HUES6 (cell line): ENCODE measurements at regions not wholly inside any gene's neighbourhood (a gene's known extent, or its start where the extent isn't known, plus 50 kb on each side); places are given as distances from the start of the nearest gene placed in this dataset.

Experiments used
- H3K27ac ChIP-seq: 2 replicates; pipeline ENCODE4 v1.7.0; 2013; ENCODE audit warnings: low read depth, mild to moderate bottlenecking, low read length, inconsistent platforms
- H3K27me3 ChIP-seq: 2 replicates; pipeline ENCODE4 v1.6.1; 2013; ENCODE audit warnings: low read length; ENCODE audit not compliant: control insufficient read depth, insufficient read depth
- H3K36me3 ChIP-seq: 2 replicates; pipeline ENCODE4 v1.6.1; 2013; ENCODE audit warnings: low read length; ENCODE audit not compliant: control insufficient read depth, insufficient read depth
- H3K4me1 ChIP-seq: 2 replicates; pipeline ENCODE4 v1.6.1; 2013; ENCODE audit warnings: low read length; ENCODE audit not compliant: control insufficient read depth, insufficient read depth
- H3K4me3 ChIP-seq: 2 replicates; pipeline ENCODE4 v1.5.1; 2013; ENCODE audit warnings: low read depth, low read length
- H3K9ac ChIP-seq: one replicate; pipeline ENCODE4 v1.6.1; 2013; ENCODE audit warnings: mild to moderate bottlenecking, low read length
- H3K9me3 ChIP-seq: 2 replicates; pipeline ENCODE4 v1.6.1; 2013; ENCODE audit warnings: low read depth, low read length; ENCODE audit not compliant: control insufficient read depth, insufficient read depth

DNA sequence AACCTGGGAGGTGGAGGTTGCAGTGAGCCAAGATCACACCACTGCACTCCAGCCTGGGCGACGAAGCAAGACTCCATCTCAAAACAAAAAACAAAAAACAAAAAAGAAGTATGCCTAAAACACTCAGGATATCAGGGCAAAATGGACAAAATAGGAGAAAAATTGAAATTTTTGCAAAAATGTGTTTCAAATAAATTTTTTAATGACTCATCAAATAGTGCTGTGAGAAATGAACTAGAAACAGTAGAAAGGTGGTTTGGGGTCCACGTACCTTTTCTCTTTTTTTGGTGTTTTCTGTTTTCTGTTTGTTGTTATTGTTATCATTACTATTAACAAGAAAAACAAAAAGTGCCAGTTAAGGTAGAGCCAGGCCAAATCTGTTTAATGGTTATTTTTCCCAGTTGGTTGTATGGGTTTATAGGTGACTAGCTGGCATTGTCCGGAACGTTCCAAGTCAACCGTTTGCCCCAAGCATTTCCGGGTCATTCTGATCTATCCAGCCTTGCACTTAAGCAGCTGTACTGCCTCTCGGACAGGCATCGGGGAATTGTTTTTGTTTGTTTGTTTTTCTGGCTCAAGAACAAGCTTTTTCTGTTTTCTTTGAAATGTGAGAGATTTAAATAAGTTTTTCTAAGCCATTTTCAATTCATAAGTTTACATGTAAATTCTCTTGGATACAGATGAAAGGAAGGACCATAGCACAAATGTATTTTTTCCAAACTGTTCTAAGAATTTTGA is 157.0 kb upstream of the NEBL start:
- Histone ChIP-seq H3K4me3 (no peak overlapping the region), H3K9me3 (peaks cover 11% of the 10 kb centered on the region; the same call in 1 of the 2 replicates), H3K9ac (no peak overlapping the region), H3K4me1 (no peaks in the 10 kb centered on the region), H3K36me3 (no peaks in the 10 kb centered on the region), H3K27me3 (no peaks in the 10 kb centered on the region), H3K27ac (no peak overlapping the region)

DNA sequence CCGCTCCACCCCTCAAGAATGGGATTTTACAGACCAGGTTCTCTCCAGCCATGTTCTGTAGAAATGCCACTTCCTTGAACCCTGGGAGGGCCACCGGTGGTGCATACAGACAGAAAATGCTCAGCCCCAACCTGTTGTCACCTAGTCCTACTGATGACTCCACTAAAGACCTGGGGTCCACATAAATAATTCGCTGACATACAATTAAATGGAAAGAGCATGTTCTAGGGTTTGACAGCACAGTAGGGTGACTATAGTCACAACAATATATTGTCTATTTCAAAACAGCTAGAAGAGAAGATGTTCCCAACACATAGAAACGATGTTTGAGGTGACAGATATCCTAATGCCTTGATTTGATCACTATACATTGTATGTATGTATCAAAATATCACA is 155.6 kb upstream of the NEBL start:
- no peaks in the 10 kb centered on the region for H3K36me3 ChIP-seq
- no peak overlapping the region for H3K27ac ChIP-seq
- no peak overlapping the region for H3K4me3 ChIP-seq
- H3K9me3 ChIP-seq = peaks cover 3% of the 10 kb centered on the region; the same call in 1 of the 2 replicates
- H3K4me1 ChIP-seq = 0 out of 2 replicates have a peak, but pooled peaks cover 3% of the 10 kb centered on the region
- H3K9ac ChIP-seq = no peak overlapping the region
- no peaks in the 10 kb centered on the region for H3K27me3 ChIP-seq

GRCh38 chr10:21052072-21052708 is 155.1 kb upstream of the NEBL start:
- no peak overlapping the region for H3K4me3 ChIP-seq
- H3K27me3 ChIP-seq = no peaks in the 10 kb centered on the region
- H3K27ac ChIP-seq = no peak overlapping the region
- H3K36me3 ChIP-seq = no peaks in the 10 kb centered on the region
- 0 out of 2 replicates have a peak, but pooled peaks cover 3% of the 10 kb centered on the region for H3K4me1 ChIP-seq
- H3K9me3 ChIP-seq = peaks cover 3% of the 10 kb centered on the region; the same call in 1 of the 2 replicates
- H3K9ac ChIP-seq = no peak overlapping the region

- H3K4me3 ChIP-seq = no peak overlapping the region
- no peak overlapping the region for H3K9ac ChIP-seq
- H3K9me3 ChIP-seq = peaks cover 3% of the 10 kb centered on the region; the same call in 1 of the 2 replicates
- H3K27me3 ChIP-seq = no peaks in the 10 kb centered on the region
- 0 out of 2 replicates have a peak, but pooled peaks cover 3% of the 10 kb centered on the region for H3K4me1 ChIP-seq
- H3K27ac ChIP-seq = no peak overlapping the region
- no peaks in the 10 kb centered on the region for H3K36me3 ChIP-seq
Observed at GRCh38 chr10:21049482-21049881, 152.4 kb upstream of the NEBL start.

- H3K27me3 ChIP-seq = no peaks in the 10 kb centered on the region
- peaks cover 3% of the 10 kb centered on the region; the same call in 1 of the 2 replicates for H3K9me3 ChIP-seq
- H3K4me3 ChIP-seq = no peak overlapping the region
- H3K36me3 ChIP-seq = no peaks in the 10 kb centered on the region
- H3K27ac ChIP-seq = no peak overlapping the region
- no peak overlapping the region for H3K9ac ChIP-seq
- H3K4me1 ChIP-seq = 0 out of 2 replicates have a peak, but pooled peaks cover 3% of the 10 kb centered on the region
Observed at GRCh38 chr10:21048068-21048467, 151.0 kb upstream of the NEBL start.

DNA sequence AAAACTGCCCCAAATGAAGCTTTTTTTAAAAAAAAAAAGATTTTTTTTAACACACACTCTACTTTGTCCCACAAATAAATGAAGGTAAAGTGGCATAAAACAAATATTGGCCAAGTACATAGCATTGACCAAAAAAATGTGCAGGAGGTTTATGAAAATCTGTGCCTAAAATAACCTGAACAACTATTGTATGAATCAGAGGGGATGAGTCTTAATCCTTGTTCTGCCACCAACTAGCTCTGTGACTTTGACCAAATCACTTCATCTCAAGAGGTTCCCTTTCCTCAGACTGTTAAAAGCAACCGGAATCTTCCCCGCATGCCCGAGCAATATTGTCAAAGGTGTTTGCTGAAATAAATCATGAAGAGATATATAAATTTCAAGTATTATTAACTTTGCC is 150.4 kb upstream of the NEBL start:
- H3K9me3 ChIP-seq = peaks cover 3% of the 10 kb centered on the region; the same call in 1 of the 2 replicates
- H3K27me3 ChIP-seq = no peaks in the 10 kb centered on the region
- no peak overlapping the region for H3K27ac ChIP-seq

DNA sequence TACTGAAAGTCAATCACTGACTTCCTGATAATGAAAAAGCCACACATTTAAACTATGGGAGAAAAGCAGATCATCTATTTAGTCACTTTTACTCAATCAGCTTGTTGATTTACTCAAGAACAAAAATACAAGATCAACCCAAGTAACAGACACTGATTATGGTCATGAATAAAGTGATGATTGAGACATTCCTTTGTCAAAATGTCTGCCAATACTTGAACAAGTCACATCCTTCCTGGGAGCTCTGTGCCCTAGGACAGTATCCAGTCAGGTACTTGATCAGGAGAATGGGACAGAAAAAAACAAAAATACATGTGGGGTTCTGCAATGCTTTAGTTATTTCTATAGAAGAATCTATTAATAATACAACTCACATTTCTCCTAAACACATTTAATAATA is 150.0 kb upstream of the NEBL start:
- Histone ChIP-seq H3K4me3 (no peak overlapping the region), H3K27ac (no peak overlapping the region), H3K4me1 (0 out of 2 replicates have a peak, but pooled peaks cover 3% of the 10 kb centered on the region), H3K27me3 (no peaks in the 10 kb centered on the region), H3K36me3 (no peaks in the 10 kb centered on the region), H3K9me3 (peaks cover 2% of the 10 kb centered on the region; the same call in 1 of the 2 replicates), H3K9ac (no peak overlapping the region)

More for the DNA sequence above, 150.4 kb upstream of the NEBL start:
- H3K9ac ChIP-seq = no peak overlapping the region
- H3K4me3 ChIP-seq = no peak overlapping the region
- H3K36me3 ChIP-seq = no peaks in the 10 kb centered on the region
- 0 out of 2 replicates have a peak, but pooled peaks cover 3% of the 10 kb centered on the region for H3K4me1 ChIP-seq

- Histone ChIP-seq H3K4me1 (0 out of 2 replicates have a peak, but pooled peaks cover 2% of the 10 kb centered on the region), H3K9me3 (no peaks in the 10 kb centered on the region), H3K27me3 (no peaks in the 10 kb centered on the region), H3K9ac (no peak overlapping the region), H3K4me3 (no peak overlapping the region), H3K36me3 (no peaks in the 10 kb centered on the region), H3K27ac (no peak overlapping the region)
Observed at GRCh38 chr10:21043044-21043443, 145.9 kb upstream of the NEBL start.

- H3K4me3 ChIP-seq = no peak overlapping the region
- H3K9me3 ChIP-seq = no peaks in the 10 kb centered on the region
- no peak overlapping the region for H3K27ac ChIP-seq
- H3K36me3 ChIP-seq = no peaks in the 10 kb centered on the region
- H3K9ac ChIP-seq = no peak overlapping the region
- H3K27me3 ChIP-seq = no peaks in the 10 kb centered on the region
- H3K4me1 ChIP-seq = no peaks in the 10 kb centered on the region
Observed at GRCh38 chr10:21042536-21042935, 145.4 kb upstream of the NEBL start.

DNA sequence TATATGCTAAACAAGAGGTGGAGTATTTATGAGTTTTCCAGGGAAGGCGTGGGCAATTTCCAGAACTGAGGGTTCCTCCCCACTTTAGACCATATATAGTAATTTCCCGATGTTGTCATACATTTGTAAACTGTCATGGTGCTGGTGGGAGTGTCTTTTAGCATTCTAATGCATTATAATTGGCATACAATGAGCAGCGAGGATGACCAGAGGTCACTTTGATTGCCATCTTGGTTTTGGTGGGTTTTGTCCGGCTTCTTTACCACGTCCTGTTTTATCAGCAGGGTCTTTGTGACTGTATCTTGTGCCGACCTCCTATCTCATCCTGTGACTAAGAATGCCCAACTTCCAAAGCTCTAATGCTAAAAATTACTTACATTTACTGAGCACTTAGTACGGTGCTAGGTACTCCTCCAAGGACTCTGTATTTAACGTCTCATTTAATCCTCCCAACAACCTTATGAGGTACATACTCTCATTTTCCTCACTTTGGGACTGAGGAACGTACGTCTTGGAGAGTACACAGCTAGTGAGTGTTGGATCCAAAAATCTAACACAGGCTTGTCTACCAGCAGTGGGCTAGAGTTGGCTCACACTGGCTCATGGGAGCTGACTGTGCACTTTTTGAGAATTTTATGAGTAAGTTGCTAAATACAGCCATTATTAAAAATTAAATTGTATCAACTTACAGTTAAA is 144.8 kb upstream of the NEBL start:
- Histone ChIP-seq H3K27ac (no peak overlapping the region), H3K4me1 (no peaks in the 10 kb centered on the region), H3K27me3 (no peaks in the 10 kb centered on the region), H3K9me3 (no peaks in the 10 kb centered on the region), H3K9ac (no peak overlapping the region), H3K4me3 (no peak overlapping the region), H3K36me3 (no peaks in the 10 kb centered on the region)

- Histone ChIP-seq H3K4me1 (no peaks in the 10 kb centered on the region), H3K27me3 (no peaks in the 10 kb centered on the region), H3K9ac (no peak overlapping the region), H3K36me3 (no peaks in the 10 kb centered on the region), H3K9me3 (no peaks in the 10 kb centered on the region), H3K27ac (no peak overlapping the region), H3K4me3 (no peak overlapping the region)
Observed at GRCh38 chr10:21039721-21040120, 142.6 kb upstream of the NEBL start.
